Activated CD4-positive, alpha-beta T cell treated with anti-CD3 and anti-CD28 coated beads for 36 hours (primary cell): ENCODE measurements at regions not wholly inside any gene's neighbourhood (a gene's known extent, or its start where the extent isn't known, plus 50 kb on each side); places are given as distances from the start of the nearest gene placed in this dataset.
"Not testable (repeated sequence)": the region's sequence is repeated elsewhere in the genome, so short reads cannot be mapped to it uniquely, and the experiment has no call there.

Experiments used
- ATAC-seq: fragments of 200-7000 bp; cut with Tn5 transposase; one replicate; pipeline ENCODE4 v1.10.0; 2021; ENCODE audit warnings: mild to moderate bottlenecking, moderate library complexity
- CTCF ChIA-PET: fragments of 350-600 bp; sonication (Branson Sonifier 250); formaldehyde crosslinking; loops from one replicate; lab custom pipeline; 2021; ENCODE audit warnings: antibody characterized with exemption; lab: Charles Lee
- POLR2A ChIA-PET: fragments of 350-600 bp; sonication (Branson Sonifier 250); formaldehyde crosslinking; loops from one replicate; lab custom pipeline; 2021; ENCODE audit warnings: antibody characterized with exemption, inconsistent platforms; lab: Charles Lee
- DNase-seq: peaks from one replicate; pipeline ENCODE4 v3.0.0-alpha.2; 2020
- H3K27ac Mint-ChIP-seq: one replicate; pipeline ENCODE4 v1.8.0; 2021; ENCODE audit warnings: mixed read lengths
- H3K27me3 Mint-ChIP-seq: one replicate; pipeline ENCODE4 v1.8.0; 2021; ENCODE audit warnings: mixed read lengths
- H3K36me3 Mint-ChIP-seq: one replicate; pipeline ENCODE4 v1.8.0; 2021; ENCODE audit warnings: low read depth, mixed read lengths
- H3K4me1 Mint-ChIP-seq: one replicate; pipeline ENCODE4 v1.8.0; 2021; ENCODE audit warnings: mixed read lengths
- H3K4me3 Mint-ChIP-seq: one replicate; pipeline ENCODE4 v1.8.0; 2021; ENCODE audit warnings: mild to moderate bottlenecking, moderate library complexity, mixed read lengths
- H3K9me3 Mint-ChIP-seq: one replicate; pipeline ENCODE4 v1.8.0; 2021; ENCODE audit warnings: low read depth, mixed read lengths
- intact Hi-C, 2 experiments: fragments of 100-400 bp; cut with DNase I in 1 of 2; cut with micrococcal nuclease in 1 of 2; formaldehyde crosslinking; loops; one replicate each; pipeline versions ENCODE4 v1.14.2 to v1.15.1; 2022 to 2024; cut with DNase I, micrococcal nuclease

GRCh38 chr1:224044420-224044819 lies 69.5 kb upstream of the FBXO28 start:
- H3K4me3 Mint-ChIP-seq: no peak overlapping the region
- peaks cover 13% of the 10 kb centered on the region for H3K27me3 Mint-ChIP-seq
- H3K27ac Mint-ChIP-seq: no peak overlapping the region
- no peaks in the 10 kb centered on the region for H3K9me3 Mint-ChIP-seq
- intact Hi-C loops: no loop called here
- H3K36me3 Mint-ChIP-seq: no peaks in the 10 kb centered on the region
- ChIA-PET POLR2A (no interaction called here), CTCF (no interaction called here)
- ATAC-seq: no peak
- DNase-seq: no peak
- no peaks in the 10 kb centered on the region for H3K4me1 Mint-ChIP-seq

DNA sequence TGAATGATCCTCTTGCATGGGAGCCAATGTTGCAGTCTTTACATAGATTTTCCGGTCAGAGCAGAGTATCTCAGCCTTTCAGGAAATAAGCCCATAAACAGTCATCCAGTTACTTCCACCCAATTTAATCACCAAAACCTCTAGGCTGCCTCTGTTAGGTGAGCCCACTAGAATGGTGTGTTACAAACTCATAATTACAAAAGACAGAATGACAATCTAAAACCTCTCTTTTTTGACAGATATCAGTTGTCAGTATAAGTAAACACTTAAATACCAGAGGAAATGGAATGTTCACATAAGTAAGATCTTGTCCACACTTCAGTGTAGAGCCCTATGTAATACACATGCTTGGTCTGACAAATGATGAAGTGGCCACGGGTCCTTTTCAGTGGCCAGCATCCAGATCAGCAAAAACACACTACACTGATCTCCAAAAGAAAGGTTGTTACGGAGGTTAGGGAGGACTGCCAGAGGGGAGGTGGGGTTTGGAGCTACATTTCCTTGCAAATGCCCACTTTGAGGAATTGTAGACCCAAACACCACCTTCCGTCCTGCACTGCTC lies 71.3 kb upstream of the FBXO28 start:
- ChIA-PET POLR2A (no interaction called here), CTCF (interaction anchor here (0.6 to 1.9 kb wide), 2 partner anchors 8 to 842 kb away, joined by 3 to 6 read pairs; no protein-coding TSS in a partner anchor)
- Mint-ChIP-seq H3K9me3 (no peaks in the 10 kb centered on the region), H3K27ac (no peak overlapping the region), H3K4me3 (no peak overlapping the region), H3K27me3 (peaks cover 10% of the 10 kb centered on the region), H3K36me3 (no peaks in the 10 kb centered on the region), H3K4me1 (no peaks in the 10 kb centered on the region)
- peak; percentile 60 for ATAC-seq
- intact Hi-C loops: no loop called here
- no peak for DNase-seq

DNA sequence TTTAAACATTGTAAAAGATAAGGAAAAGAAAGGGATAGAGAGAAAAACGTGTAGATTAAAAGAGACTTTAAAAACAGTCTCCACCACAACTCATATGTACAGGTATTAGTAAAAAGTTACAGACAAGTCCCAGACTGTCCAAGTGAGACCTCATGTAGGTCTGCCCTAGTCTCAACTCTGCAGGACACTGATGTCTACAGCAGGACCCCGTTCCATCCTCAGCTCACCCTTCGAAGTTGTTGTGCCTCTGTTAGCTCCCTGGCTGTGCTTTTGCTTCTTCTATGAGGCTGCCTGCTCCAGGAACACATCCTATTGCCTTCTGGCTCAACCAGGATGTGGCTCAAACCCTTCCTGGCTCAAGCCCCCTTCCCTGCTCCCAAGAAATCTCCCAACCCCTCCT lies 72.9 kb upstream of the FBXO28 start:
- ATAC-seq: no peak
- ChIA-PET POLR2A (no interaction called here), CTCF (interaction anchor here (0.5 to 1.9 kb wide), 2 partner anchors 10 to 28 kb away, joined by 3 to 6 read pairs; no protein-coding TSS in a partner anchor)
- Mint-ChIP-seq H3K4me1 (no peaks in the 10 kb centered on the region), H3K27me3 (peaks cover 11% of the 10 kb centered on the region), H3K9me3 (no peaks in the 10 kb centered on the region), H3K4me3 (no peak overlapping the region), H3K36me3 (no peaks in the 10 kb centered on the region), H3K27ac (no peak overlapping the region)
- no peak for DNase-seq
- intact Hi-C loops: no loop called here

- H3K36me3 Mint-ChIP-seq, H3K27ac Mint-ChIP-seq, H3K9me3 Mint-ChIP-seq, ATAC-seq, H3K4me1 Mint-ChIP-seq, H3K4me3 Mint-ChIP-seq, POLR2A ChIA-PET, DNase-seq, intact Hi-C loops: not testable (repeated sequence)
- peaks cover 12% of the 10 kb centered on the region for H3K27me3 Mint-ChIP-seq
- CTCF ChIA-PET: interaction anchor here (0.5 kb wide), 1 partner anchor 29 kb away, joined by 3 read pairs; no protein-coding TSS in a partner anchor
Measured at GRCh38 chr1:224040423-224040822, 73.5 kb upstream of the FBXO28 start.

- DNase-seq, H3K9me3 Mint-ChIP-seq, intact Hi-C loops, ATAC-seq, POLR2A ChIA-PET, H3K4me1 Mint-ChIP-seq, H3K4me3 Mint-ChIP-seq, H3K27ac Mint-ChIP-seq, CTCF ChIA-PET, H3K36me3 Mint-ChIP-seq: not testable (repeated sequence)
- H3K27me3 Mint-ChIP-seq: peaks cover 12% of the 10 kb centered on the region
Measured at GRCh38 chr1:224040006-224040405, 73.9 kb upstream of the FBXO28 start.

DNA sequence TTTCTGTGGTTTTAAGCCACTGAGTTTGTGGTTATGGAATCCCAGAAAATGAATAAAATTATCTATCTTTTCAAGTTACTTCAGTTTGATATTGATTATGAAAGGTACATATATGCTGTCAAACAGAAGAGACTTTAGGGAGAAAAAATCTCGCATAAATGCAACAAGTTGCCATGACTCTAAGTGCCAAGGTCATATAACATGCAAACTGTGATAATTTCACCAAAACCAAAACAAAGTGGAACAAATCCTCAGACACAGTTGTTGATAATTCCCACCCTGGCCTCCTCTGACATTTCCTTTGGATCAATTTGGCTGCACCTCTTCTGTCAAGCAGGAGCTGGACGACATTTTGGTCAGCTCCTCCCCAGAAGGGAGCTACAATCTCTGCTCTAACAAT lies 75.1 kb upstream of the FBXO28 start:
- H3K27ac Mint-ChIP-seq, H3K9me3 Mint-ChIP-seq, H3K4me1 Mint-ChIP-seq, ATAC-seq, H3K36me3 Mint-ChIP-seq, DNase-seq, intact Hi-C loops, H3K4me3 Mint-ChIP-seq, CTCF ChIA-PET, POLR2A ChIA-PET, H3K27me3 Mint-ChIP-seq: not testable (repeated sequence)

- intact Hi-C loops, H3K9me3 Mint-ChIP-seq, DNase-seq, CTCF ChIA-PET, H3K27me3 Mint-ChIP-seq, H3K4me3 Mint-ChIP-seq, H3K36me3 Mint-ChIP-seq, H3K27ac Mint-ChIP-seq, POLR2A ChIA-PET, H3K4me1 Mint-ChIP-seq, ATAC-seq: not testable (repeated sequence)
Measured at GRCh38 chr1:224037362-224037761, 76.5 kb upstream of the FBXO28 start.

- CTCF ChIA-PET, H3K36me3 Mint-ChIP-seq, H3K4me1 Mint-ChIP-seq, H3K27me3 Mint-ChIP-seq, DNase-seq, intact Hi-C loops, H3K9me3 Mint-ChIP-seq, POLR2A ChIA-PET, H3K4me3 Mint-ChIP-seq, H3K27ac Mint-ChIP-seq: not testable (repeated sequence)
- peak; percentile 19 for ATAC-seq
Measured at GRCh38 chr1:224032608-224033276, 81.2 kb upstream of the FBXO28 start.

DNA sequence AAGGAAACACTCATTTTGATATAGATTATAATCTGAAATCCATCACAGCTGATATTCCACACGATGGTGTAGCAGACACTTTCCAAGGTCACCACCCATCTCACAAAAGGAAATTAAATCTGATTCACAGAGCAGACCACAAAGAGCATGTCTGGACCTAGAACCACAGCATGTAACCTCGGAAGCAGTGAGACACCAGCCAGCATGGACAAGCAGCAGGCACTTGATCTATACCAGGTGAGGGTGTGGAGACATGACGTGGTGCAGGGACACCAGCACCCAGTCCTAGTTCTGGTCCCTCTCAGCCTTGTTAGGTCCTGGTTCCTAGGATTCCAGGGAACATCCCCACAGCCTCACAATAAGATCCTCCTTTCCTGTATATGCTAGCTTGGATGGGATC lies 81.9 kb upstream of the FBXO28 start:
- H3K4me1 Mint-ChIP-seq, H3K4me3 Mint-ChIP-seq, CTCF ChIA-PET, H3K27me3 Mint-ChIP-seq, H3K9me3 Mint-ChIP-seq, intact Hi-C loops, DNase-seq, H3K27ac Mint-ChIP-seq, POLR2A ChIA-PET, H3K36me3 Mint-ChIP-seq: not testable (repeated sequence)
- ATAC-seq: peak; percentile 39

DNA sequence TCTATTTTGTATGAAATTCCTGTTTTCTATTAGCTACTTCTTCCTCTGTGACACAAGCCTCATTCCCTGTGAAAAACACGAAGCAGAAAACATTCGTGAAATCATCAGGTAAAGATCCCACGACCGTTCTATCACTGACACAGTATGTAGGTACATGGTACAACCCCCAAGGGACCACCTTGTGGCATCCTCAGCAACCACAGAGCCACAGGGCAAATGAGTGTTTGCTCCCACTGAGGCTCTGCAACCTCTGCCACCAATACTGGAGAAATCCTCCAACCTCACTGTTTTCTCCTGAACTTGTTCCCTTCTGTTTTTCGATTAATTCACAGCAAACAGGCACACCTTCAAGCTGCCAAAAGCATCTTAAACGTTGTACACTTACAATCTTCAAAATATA lies 83.7 kb upstream of the FBXO28 start:
- ATAC-seq, POLR2A ChIA-PET, DNase-seq, H3K27me3 Mint-ChIP-seq, H3K9me3 Mint-ChIP-seq, intact Hi-C loops, H3K27ac Mint-ChIP-seq, H3K4me1 Mint-ChIP-seq, H3K4me3 Mint-ChIP-seq, H3K36me3 Mint-ChIP-seq, CTCF ChIA-PET: not testable (repeated sequence)

DNA sequence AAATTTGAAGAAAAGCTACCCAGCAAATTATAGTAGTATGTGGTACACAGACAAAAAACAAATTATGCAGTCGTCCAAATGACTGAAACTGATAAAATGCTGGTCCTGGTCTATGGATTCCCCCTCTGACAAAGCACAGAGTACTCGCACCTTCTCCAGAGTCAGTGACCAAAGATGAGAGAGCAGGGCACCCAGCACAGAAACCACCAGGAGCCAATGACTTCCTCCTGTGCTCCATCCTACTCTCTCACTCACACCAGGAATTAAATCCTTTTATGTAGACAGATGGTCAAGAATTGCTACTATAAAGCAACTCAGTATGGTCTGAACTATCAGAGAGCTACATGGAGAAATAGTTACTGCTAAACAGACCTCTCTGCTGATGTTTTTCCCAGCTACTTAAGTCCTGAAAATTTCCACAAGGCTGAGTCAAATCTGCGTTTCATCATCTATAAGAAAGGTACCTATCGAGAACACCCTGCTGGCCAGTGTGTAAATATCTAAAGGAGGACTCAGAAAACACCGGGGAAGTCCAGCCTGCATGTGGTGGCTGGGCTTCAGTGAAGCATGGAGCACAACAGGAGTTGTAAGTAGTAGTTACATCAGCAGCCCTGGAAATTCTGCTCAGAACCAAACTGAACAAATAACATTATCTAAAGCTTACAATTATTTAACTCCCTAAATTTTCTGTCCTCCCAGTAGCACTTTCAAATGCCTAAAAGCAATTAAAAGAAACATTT lies 84.5 kb upstream of the FBXO28 start:
- CTCF ChIA-PET, H3K27ac Mint-ChIP-seq, H3K9me3 Mint-ChIP-seq, H3K27me3 Mint-ChIP-seq, ATAC-seq, H3K4me1 Mint-ChIP-seq, DNase-seq, H3K36me3 Mint-ChIP-seq, H3K4me3 Mint-ChIP-seq, intact Hi-C loops, POLR2A ChIA-PET: not testable (repeated sequence)

- H3K36me3 Mint-ChIP-seq, H3K27me3 Mint-ChIP-seq, H3K4me3 Mint-ChIP-seq, intact Hi-C loops, H3K9me3 Mint-ChIP-seq, ATAC-seq, DNase-seq, H3K27ac Mint-ChIP-seq, CTCF ChIA-PET, POLR2A ChIA-PET, H3K4me1 Mint-ChIP-seq: not testable (repeated sequence)
Measured at GRCh38 chr1:224028802-224029201, 85.1 kb upstream of the FBXO28 start.
